ENCODE measurements at regions not wholly inside any gene's neighbourhood (a gene's known extent, or its start where the extent isn't known, plus 50 kb on each side); places are given as distances from the start of the nearest gene placed in this dataset.
A peak's percentile ranks its signal among the peaks of the same experiment; 100 is the strongest.

DNA sequence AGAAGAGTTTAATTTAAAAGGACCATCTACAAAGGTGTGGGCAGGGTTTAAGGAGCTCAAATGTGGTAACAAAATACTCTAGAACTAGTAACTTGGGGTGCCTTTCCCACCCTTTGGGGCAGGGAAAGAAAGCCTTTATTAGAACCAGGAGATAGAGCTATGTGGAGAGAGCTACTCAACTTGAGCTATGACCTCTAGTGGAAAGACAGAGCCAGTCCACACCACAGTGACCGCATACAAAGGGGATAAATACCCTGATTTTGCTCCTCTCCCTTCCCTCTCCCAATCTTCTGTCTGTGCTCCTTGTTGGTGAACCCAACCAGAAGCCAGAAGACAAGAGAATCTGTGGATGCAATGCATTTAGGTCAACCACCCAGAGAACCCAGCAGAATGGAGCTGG is 54.4 kb upstream of the JAK1 start:
- 94 to 95% methylated on average over 1 of the region's 1 CpG for WGBS, 2 experiments (ENCODE audit: low coverage in 1 of 2, low lambda C conversion rate in 2 of 2, missing lambda C conversion rate in 2 of 2)
- DNase-seq: peak; percentile 33

DNA sequence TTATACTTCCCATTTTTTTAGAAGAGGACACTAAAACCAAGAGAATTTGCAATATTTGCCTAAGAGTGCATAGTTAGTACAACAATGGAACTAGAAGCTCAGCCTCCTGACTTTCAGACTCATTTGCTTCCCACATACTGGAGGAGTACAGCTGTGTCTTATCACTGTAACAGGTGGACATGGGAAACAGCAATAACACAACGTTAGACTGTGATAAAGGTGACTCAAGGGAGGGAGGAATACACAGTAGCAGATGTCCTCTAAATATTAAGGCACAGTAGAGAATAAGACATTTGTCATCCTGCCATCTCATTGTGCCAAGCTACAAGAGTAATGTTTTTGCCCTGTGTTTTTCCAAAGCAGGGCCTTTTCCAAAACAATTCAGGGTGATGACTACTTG is 55.4 kb upstream of the JAK1 start:
- H4K20me1 ChIP-seq (ENCODE audit: insufficient read depth): no peaks in the 10 kb centered on the region
- 6 to 9% methylated on average over 1 of the region's 1 CpG for whole genome bisulfite sequencing, 2 experiments (ENCODE audit: low coverage in 1 of 2, low lambda C conversion rate in 2 of 2, missing lambda C conversion rate in 2 of 2)
- H3K27me3 ChIP-seq (replicated peaks; ENCODE audit: insufficient read depth): no peaks in the 10 kb centered on the region
- in situ Hi-C loops (cut with MboI): no loop called here
- no peak overlapping the region for H3K4me3 ChIP-seq
- H3K9ac ChIP-seq: no peak overlapping the region
- H2AFZ ChIP-seq: no peak overlapping the region
- H3K9me2 ChIP-seq (ENCODE audit: insufficient read depth): no peaks in the 10 kb centered on the region
- H3F3A ChIP-seq (ENCODE audit: insufficient read depth): no peaks in the 10 kb centered on the region
- no peaks in the 10 kb centered on the region for H3K4me1 ChIP-seq (ENCODE audit: insufficient read depth)
- DNase-seq: no peak
- H3K36me3 ChIP-seq (ENCODE audit: low read depth): no peaks in the 10 kb centered on the region
- H3K27ac ChIP-seq: no peak overlapping the region
- no peaks in the 10 kb centered on the region for H3K79me2 ChIP-seq (ENCODE audit: insufficient read depth)
- no peak overlapping the region for H3K4me2 ChIP-seq (ENCODE audit: unreplicated experiment)
- TF ChIP-seq EZH2phosphoT487 (IDR thresholded peaks at IDR 0.05; ENCODE audit: insufficient read depth, low read depth) (no peak), EZH2 (IDR thresholded peaks at IDR 0.05; ENCODE audit: insufficient read depth, poor library complexity, severe bottlenecking) (no peak)
- H3K9me3 ChIP-seq (ENCODE audit: low read depth): no peaks in the 10 kb centered on the region

More for the DNA sequence above, 54.4 kb upstream of the JAK1 start:
- no peaks in the 10 kb centered on the region for H3K4me1 ChIP-seq (ENCODE audit: insufficient read depth)
- no peak overlapping the region for H3K4me3 ChIP-seq
- H3F3A ChIP-seq (ENCODE audit: insufficient read depth): no peaks in the 10 kb centered on the region
- no peaks in the 10 kb centered on the region for H3K9me3 ChIP-seq (ENCODE audit: low read depth)
- no peak overlapping the region for H2AFZ ChIP-seq
- in situ Hi-C loops (cut with MboI): no loop called here
- H3K4me2 ChIP-seq (ENCODE audit: unreplicated experiment): no peak overlapping the region
- no peaks in the 10 kb centered on the region for H3K79me2 ChIP-seq (ENCODE audit: insufficient read depth)
- no peaks in the 10 kb centered on the region for H3K36me3 ChIP-seq (ENCODE audit: low read depth)
- no peaks in the 10 kb centered on the region for H3K9me2 ChIP-seq (ENCODE audit: insufficient read depth)
- TF ChIP-seq EZH2phosphoT487 (IDR thresholded peaks at IDR 0.05; ENCODE audit: insufficient read depth, low read depth) (no peak), EZH2 (IDR thresholded peaks at IDR 0.05; ENCODE audit: insufficient read depth, poor library complexity, severe bottlenecking) (no peak)
- H3K27ac ChIP-seq: no peak overlapping the region
- H3K27me3 ChIP-seq (replicated peaks; ENCODE audit: insufficient read depth): no peaks in the 10 kb centered on the region
- H4K20me1 ChIP-seq (ENCODE audit: insufficient read depth): no peaks in the 10 kb centered on the region
- no peak overlapping the region for H3K9ac ChIP-seq

DNA sequence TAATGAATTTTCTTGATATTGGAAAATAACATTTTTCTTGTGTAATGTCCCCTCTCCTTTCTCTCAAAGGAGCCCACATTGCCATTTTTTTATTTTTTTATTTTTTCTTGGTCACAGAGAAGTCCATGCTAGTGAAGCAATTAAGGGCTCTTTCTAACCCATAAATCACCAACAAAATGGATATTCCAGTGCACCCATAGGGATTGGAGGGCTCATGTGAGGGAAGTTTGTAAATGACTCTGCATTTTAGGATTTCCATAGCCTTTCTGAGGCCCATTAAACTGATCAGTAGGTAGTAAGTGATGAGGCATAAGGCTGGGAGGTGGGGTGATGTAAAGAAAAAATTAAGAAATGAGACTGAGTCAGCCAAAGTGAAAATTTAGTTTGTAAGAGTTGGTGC is 55.9 kb upstream of the JAK1 start:
- no peaks in the 10 kb centered on the region for H3K27me3 ChIP-seq (replicated peaks; ENCODE audit: insufficient read depth)
- no peaks in the 10 kb centered on the region for H3K9me3 ChIP-seq (ENCODE audit: low read depth)
- H2AFZ ChIP-seq: no peak overlapping the region
- H3K36me3 ChIP-seq (ENCODE audit: low read depth): no peaks in the 10 kb centered on the region
- in situ Hi-C loops (cut with MboI): no loop called here
- H3K4me2 ChIP-seq (ENCODE audit: unreplicated experiment): no peak overlapping the region
- no peaks in the 10 kb centered on the region for H4K20me1 ChIP-seq (ENCODE audit: insufficient read depth)
- no peaks in the 10 kb centered on the region for H3K4me1 ChIP-seq (ENCODE audit: insufficient read depth)
- no peak overlapping the region for H3K9ac ChIP-seq
- no peak for TF ChIP-seq EZH2phosphoT487 (IDR thresholded peaks at IDR 0.05; ENCODE audit: insufficient read depth, low read depth)
- H3K79me2 ChIP-seq (ENCODE audit: insufficient read depth): no peaks in the 10 kb centered on the region
- H3K4me3 ChIP-seq: no peak overlapping the region
- H3K27ac ChIP-seq: no peak overlapping the region
- DNase-seq: peak; percentile 25
- H3K9me2 ChIP-seq (ENCODE audit: insufficient read depth): no peaks in the 10 kb centered on the region
- H3F3A ChIP-seq (ENCODE audit: insufficient read depth): no peaks in the 10 kb centered on the region

DNA sequence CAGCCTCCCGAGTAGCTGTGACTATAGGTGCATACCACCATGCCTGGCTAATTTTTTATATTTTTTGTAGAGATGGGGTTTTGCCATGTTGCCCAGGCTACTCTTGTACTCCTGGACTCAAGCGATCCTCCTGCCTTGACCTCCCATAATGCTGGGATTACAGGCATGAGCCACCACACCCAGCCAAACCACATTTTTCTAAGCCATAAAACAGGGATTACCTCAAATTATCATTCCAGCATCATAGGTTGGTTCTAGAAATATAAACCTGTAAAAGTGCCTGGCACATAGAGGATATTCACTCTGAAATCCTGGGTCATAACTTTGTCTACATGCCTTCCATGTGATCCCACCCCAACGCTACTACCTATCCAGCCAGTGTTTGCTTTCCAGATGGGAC is 59.4 kb upstream of the JAK1 start:
- no peaks in the 10 kb centered on the region for H3K79me2 ChIP-seq (ENCODE audit: insufficient read depth)
- H3K9me2 ChIP-seq (ENCODE audit: insufficient read depth): no peaks in the 10 kb centered on the region
- no peaks in the 10 kb centered on the region for H3F3A ChIP-seq (ENCODE audit: insufficient read depth)
- no peak overlapping the region for H2AFZ ChIP-seq
- no peak for DNase-seq
- H3K27ac ChIP-seq: no peak overlapping the region
- no peak for TF ChIP-seq EZH2 (IDR thresholded peaks at IDR 0.05; ENCODE audit: insufficient read depth, poor library complexity, severe bottlenecking)
- no peak for TF ChIP-seq EZH2phosphoT487 (IDR thresholded peaks at IDR 0.05; ENCODE audit: insufficient read depth, low read depth)
- in situ Hi-C loops (cut with MboI): no loop called here
- H3K4me1 ChIP-seq (ENCODE audit: insufficient read depth): no peaks in the 10 kb centered on the region
- no peaks in the 10 kb centered on the region for H3K27me3 ChIP-seq (replicated peaks; ENCODE audit: insufficient read depth)
- H3K9ac ChIP-seq: no peak overlapping the region
- H4K20me1 ChIP-seq (ENCODE audit: insufficient read depth): no peaks in the 10 kb centered on the region
- no peak overlapping the region for H3K4me3 ChIP-seq
- H3K4me2 ChIP-seq (ENCODE audit: unreplicated experiment): no peak overlapping the region
- H3K36me3 ChIP-seq (ENCODE audit: low read depth): no peaks in the 10 kb centered on the region
- 92 to 95% methylated on average over 3 of the region's 3 CpGs for WGBS, 2 experiments (ENCODE audit: low coverage in 1 of 2, low lambda C conversion rate in 2 of 2, missing lambda C conversion rate in 2 of 2)
- no peaks in the 10 kb centered on the region for H3K9me3 ChIP-seq (ENCODE audit: low read depth)

GRCh38 chr1:65026235-65026634 is 59.9 kb upstream of the JAK1 start:
- DNase-seq: no peak
- 62 to 63% methylated on average over 3 of the region's 3 CpGs for WGBS, 2 experiments (ENCODE audit: low coverage in 1 of 2, low lambda C conversion rate in 2 of 2, missing lambda C conversion rate in 2 of 2)
- H2AFZ ChIP-seq: no peak overlapping the region

More at GRCh38 chr1:65026235-65026634, 59.9 kb upstream of the JAK1 start:
- no peak overlapping the region for H3K4me3 ChIP-seq
- no peaks in the 10 kb centered on the region for H3K4me1 ChIP-seq (ENCODE audit: insufficient read depth)
- H3K9me2 ChIP-seq (ENCODE audit: insufficient read depth): no peaks in the 10 kb centered on the region
- H3K79me2 ChIP-seq (ENCODE audit: insufficient read depth): no peaks in the 10 kb centered on the region
- H4K20me1 ChIP-seq (ENCODE audit: insufficient read depth): no peaks in the 10 kb centered on the region
- H3K27me3 ChIP-seq (replicated peaks; ENCODE audit: insufficient read depth): no peaks in the 10 kb centered on the region
- TF ChIP-seq EZH2phosphoT487 (IDR thresholded peaks at IDR 0.05; ENCODE audit: insufficient read depth, low read depth) (no peak), EZH2 (IDR thresholded peaks at IDR 0.05; ENCODE audit: insufficient read depth, poor library complexity, severe bottlenecking) (no peak)
- H3K4me2 ChIP-seq (ENCODE audit: unreplicated experiment): no peak overlapping the region
- H3F3A ChIP-seq (ENCODE audit: insufficient read depth): no peaks in the 10 kb centered on the region
- no peaks in the 10 kb centered on the region for H3K9me3 ChIP-seq (ENCODE audit: low read depth)
- no peak overlapping the region for H3K9ac ChIP-seq
- H3K36me3 ChIP-seq (ENCODE audit: low read depth): no peaks in the 10 kb centered on the region
- in situ Hi-C loops (cut with MboI): no loop called here
- no peak overlapping the region for H3K27ac ChIP-seq

Data from GM23248 (cell line).